Activated CD8-positive, alpha-beta memory T cell treated with anti-CD3 and anti-CD28 coated beads, Interleukin-2, amount 10 ng/mL, durations not matched to agents 7 days and 5 days (primary cell): ENCODE measurements at regions not wholly inside any gene's neighbourhood (a gene's known extent, or its start where the extent isn't known, plus 50 kb on each side); places are given as distances from the start of the nearest gene placed in this dataset.

Experiments
- ATAC-seq: fragments of 150-1000 bp; cut with Tn5 transposase; one replicate; pipeline ENCODE4 v1.10.0; 2021; ENCODE audit warnings: moderate library complexity
- CTCF ChIA-PET: fragments of 350-600 bp; sonication (Branson Sonifier 250); formaldehyde crosslinking; loops from one replicate; lab custom pipeline; 2021; ENCODE audit warnings: antibody characterized with exemption; lab: Charles Lee
- DNase-seq: peaks from one replicate; pipeline ENCODE4 v3.0.0-alpha.2; 2020
- H3K27ac Mint-ChIP-seq: one replicate; pipeline ENCODE4 v1.8.0; 2021; ENCODE audit warnings: mild to moderate bottlenecking, mixed read lengths
- H3K27me3 Mint-ChIP-seq: one replicate; pipeline ENCODE4 v1.8.0; 2021; ENCODE audit warnings: mixed read lengths
- H3K36me3 Mint-ChIP-seq: one replicate; pipeline ENCODE4 v1.8.0; 2021; ENCODE audit warnings: mild to moderate bottlenecking, mixed read lengths
- H3K4me1 Mint-ChIP-seq: one replicate; pipeline ENCODE4 v1.8.0; 2021; ENCODE audit warnings: mixed read lengths
- H3K4me3 Mint-ChIP-seq: one replicate; pipeline ENCODE4 v1.8.0; 2021; ENCODE audit warnings: mild to moderate bottlenecking, moderate library complexity, mixed read lengths
- H3K9me3 Mint-ChIP-seq: one replicate; pipeline ENCODE4 v1.8.0; 2022; ENCODE audit warnings: low read depth, mixed read lengths

GRCh38 chr2:145303536-145303935 lies 783.6 kb upstream of the ZEB2 start:
- Mint-ChIP-seq H3K27me3 (no peaks in the 10 kb centered on the region), H3K9me3 (no peaks in the 10 kb centered on the region), H3K27ac (no peak overlapping the region), H3K36me3 (no peaks in the 10 kb centered on the region), H3K4me1 (no peaks in the 10 kb centered on the region), H3K4me3 (no peak overlapping the region)
- ATAC-seq (no peak), DNase-seq (no peak)
- CTCF ChIA-PET: no interaction called here

GRCh38 chr2:145302886-145303285 lies 783.0 kb upstream of the ZEB2 start:
- Mint-ChIP-seq H3K9me3 (no peaks in the 10 kb centered on the region), H3K4me3 (no peak overlapping the region), H3K36me3 (no peaks in the 10 kb centered on the region), H3K27ac (no peak overlapping the region), H3K27me3 (no peaks in the 10 kb centered on the region), H3K4me1 (no peaks in the 10 kb centered on the region)
- CTCF ChIA-PET: no interaction called here
- no peak for ATAC-seq
- DNase-seq: no peak

- no peaks in the 10 kb centered on the region for H3K4me1 Mint-ChIP-seq
- H3K27me3 Mint-ChIP-seq: no peaks in the 10 kb centered on the region
- no peak overlapping the region for H3K4me3 Mint-ChIP-seq
- no peak for DNase-seq
- H3K36me3 Mint-ChIP-seq: no peaks in the 10 kb centered on the region
- no peak overlapping the region for H3K27ac Mint-ChIP-seq
- H3K9me3 Mint-ChIP-seq: no peaks in the 10 kb centered on the region
- CTCF ChIA-PET: no interaction called here
- no peak for ATAC-seq
Observed at GRCh38 chr2:145302451-145302850, 782.5 kb upstream of the ZEB2 start.

GRCh38 chr2:145299368-145299767 lies 779.4 kb upstream of the ZEB2 start:
- DNase-seq (no peak), ATAC-seq (no peak)
- CTCF ChIA-PET: no interaction called here
- Mint-ChIP-seq H3K27me3 (no peaks in the 10 kb centered on the region), H3K4me3 (no peak overlapping the region), H3K27ac (no peak overlapping the region), H3K36me3 (no peaks in the 10 kb centered on the region), H3K9me3 (no peaks in the 10 kb centered on the region), H3K4me1 (no peaks in the 10 kb centered on the region)

GRCh38 chr2:145292166-145292565 lies 772.2 kb upstream of the ZEB2 start:
- DNase-seq (no peak), ATAC-seq (no peak)
- H3K27me3 Mint-ChIP-seq: no peaks in the 10 kb centered on the region
- no peak overlapping the region for H3K27ac Mint-ChIP-seq
- H3K9me3 Mint-ChIP-seq: no peaks in the 10 kb centered on the region
- H3K36me3 Mint-ChIP-seq: no peaks in the 10 kb centered on the region
- H3K4me1 Mint-ChIP-seq: no peaks in the 10 kb centered on the region
- no peak overlapping the region for H3K4me3 Mint-ChIP-seq
- CTCF ChIA-PET: no interaction called here

GRCh38 chr2:145290986-145291385 lies 771.1 kb upstream of the ZEB2 start:
- CTCF ChIA-PET: no interaction called here
- H3K9me3 Mint-ChIP-seq: no peaks in the 10 kb centered on the region
- peaks cover 4% of the 10 kb centered on the region for H3K27me3 Mint-ChIP-seq
- no peak overlapping the region for H3K4me3 Mint-ChIP-seq
- no peaks in the 10 kb centered on the region for H3K36me3 Mint-ChIP-seq
- ATAC-seq (no peak), DNase-seq (no peak)
- H3K4me1 Mint-ChIP-seq: no peaks in the 10 kb centered on the region
- no peak overlapping the region for H3K27ac Mint-ChIP-seq

GRCh38 chr2:145289946-145290345 lies 770.0 kb upstream of the ZEB2 start:
- Mint-ChIP-seq H3K4me3 (no peak overlapping the region), H3K36me3 (no peaks in the 10 kb centered on the region), H3K27ac (no peak overlapping the region), H3K27me3 (peaks cover 4% of the 10 kb centered on the region), H3K4me1 (no peaks in the 10 kb centered on the region), H3K9me3 (no peaks in the 10 kb centered on the region)
- ATAC-seq (no peak), DNase-seq (no peak)
- CTCF ChIA-PET: no interaction called here

GRCh38 chr2:145288650-145289496 lies 769.0 kb upstream of the ZEB2 start:
- no peak overlapping the region for H3K4me3 Mint-ChIP-seq
- H3K36me3 Mint-ChIP-seq: no peaks in the 10 kb centered on the region
- no peak for ATAC-seq
- no peaks in the 10 kb centered on the region for H3K9me3 Mint-ChIP-seq
- H3K27ac Mint-ChIP-seq: no peak overlapping the region
- peaks cover 4% of the 10 kb centered on the region for H3K27me3 Mint-ChIP-seq
- no peak for DNase-seq
- H3K4me1 Mint-ChIP-seq: no peaks in the 10 kb centered on the region
- CTCF ChIA-PET: interaction anchor here (1.1 kb wide), 1 partner anchor 30 kb away, joined by 3 read pairs; no protein-coding TSS in a partner anchor

- Mint-ChIP-seq H3K27me3 (peaks cover 8% of the 10 kb centered on the region), H3K4me1 (no peaks in the 10 kb centered on the region), H3K4me3 (no peak overlapping the region), H3K36me3 (no peaks in the 10 kb centered on the region), H3K27ac (no peak overlapping the region), H3K9me3 (no peaks in the 10 kb centered on the region)
- CTCF ChIA-PET: interaction anchor here (1.1 kb wide), 1 partner anchor 31 kb away, joined by 3 read pairs; no protein-coding TSS in a partner anchor
- DNase-seq (no peak), ATAC-seq (no peak)
Observed at GRCh38 chr2:145287736-145288135, 767.8 kb upstream of the ZEB2 start.

- no peak for ATAC-seq
Observed at GRCh38 chr2:145286716-145287275, 766.9 kb upstream of the ZEB2 start.

GRCh38 chr2:145284551-145284950 lies 764.6 kb upstream of the ZEB2 start:
- peaks cover 8% of the 10 kb centered on the region for H3K27me3 Mint-ChIP-seq
- no peaks in the 10 kb centered on the region for H3K36me3 Mint-ChIP-seq
- CTCF ChIA-PET: no interaction called here
- no peaks in the 10 kb centered on the region for H3K9me3 Mint-ChIP-seq
- no peak overlapping the region for H3K27ac Mint-ChIP-seq
- no peak for ATAC-seq
- DNase-seq: no peak
- H3K4me3 Mint-ChIP-seq: no peak overlapping the region
- H3K4me1 Mint-ChIP-seq: no peaks in the 10 kb centered on the region

More at GRCh38 chr2:145286716-145287275, 766.9 kb upstream of the ZEB2 start:
- Mint-ChIP-seq H3K27me3 (peaks cover 8% of the 10 kb centered on the region), H3K27ac (no peak overlapping the region), H3K9me3 (no peaks in the 10 kb centered on the region), H3K4me1 (no peaks in the 10 kb centered on the region), H3K4me3 (no peak overlapping the region), H3K36me3 (no peaks in the 10 kb centered on the region)
- CTCF ChIA-PET: no interaction called here
- no peak for DNase-seq

GRCh38 chr2:145283131-145283530 lies 763.2 kb upstream of the ZEB2 start:
- Mint-ChIP-seq H3K27me3 (peaks cover 8% of the 10 kb centered on the region), H3K4me1 (no peaks in the 10 kb centered on the region)

GRCh38 chr2:145277922-145278321 lies 758.0 kb upstream of the ZEB2 start:
- H3K27me3 Mint-ChIP-seq: peaks cover 3% of the 10 kb centered on the region
- CTCF ChIA-PET: no interaction called here
- no peak for DNase-seq
- H3K27ac Mint-ChIP-seq: no peak overlapping the region
- H3K36me3 Mint-ChIP-seq: no peaks in the 10 kb centered on the region
- H3K9me3 Mint-ChIP-seq: no peaks in the 10 kb centered on the region
- ATAC-seq: no peak
- no peak overlapping the region for H3K4me3 Mint-ChIP-seq
- no peaks in the 10 kb centered on the region for H3K4me1 Mint-ChIP-seq

More at GRCh38 chr2:145283131-145283530, 763.2 kb upstream of the ZEB2 start:
- DNase-seq (no peak), ATAC-seq (no peak)
- CTCF ChIA-PET: no interaction called here
- H3K4me3 Mint-ChIP-seq: no peak overlapping the region
- H3K27ac Mint-ChIP-seq: no peak overlapping the region
- no peaks in the 10 kb centered on the region for H3K36me3 Mint-ChIP-seq
- H3K9me3 Mint-ChIP-seq: no peaks in the 10 kb centered on the region

- Mint-ChIP-seq H3K4me3 (no peak overlapping the region), H3K27ac (no peak overlapping the region), H3K27me3 (peaks cover 3% of the 10 kb centered on the region), H3K9me3 (no peaks in the 10 kb centered on the region), H3K36me3 (no peaks in the 10 kb centered on the region), H3K4me1 (no peaks in the 10 kb centered on the region)
- ATAC-seq (no peak), DNase-seq (no peak)
- CTCF ChIA-PET: interaction anchor here (0.6 kb wide), 1 partner anchor 1264 kb away, joined by 5 read pairs; no protein-coding TSS in a partner anchor
Observed at GRCh38 chr2:145273840-145274239, 753.9 kb upstream of the ZEB2 start.
